Vagina (tissue), 2 donors: ENCODE measurements at regions not wholly inside any gene's neighbourhood (a gene's known extent, or its start where the extent isn't known, plus 50 kb on each side); places are given as distances from the start of the nearest gene placed in this dataset.

Experiments used
- CTCF ChIP-seq, 3 experiments: fragments of 450-650 bp in 2 of 3; fragments of 200-600 bp in 1 of 3; sonication (generic) in 1 of 3; IDR thresholded peaks; one replicate each; pipeline ENCODE4 v1.5.1; 2017 to 2019; ENCODE audit warnings: antibody characterized with exemption in 3 of 3, mild to moderate bottlenecking in 2 of 3, moderate library complexity in 2 of 3
- POLR2A ChIP-seq, 2 donors: fragments of 450-650 bp; IDR thresholded peaks; one replicate each; pipeline ENCODE4 v1.6.1; 2017; ENCODE audit warnings: antibody characterized with exemption in 2 of 2, mild to moderate bottlenecking in 2 of 2, moderate library complexity in 2 of 2

GRCh38 chr14:97426776-97427175, 629.6 kb downstream of the VRK1 start:
- TF ChIP-seq CTCF (IDR thresholded peaks at IDR 0.05) (no peak), POLR2A (IDR thresholded peaks at IDR 0.05) (no peak)
